RWPE1 (cell line): ENCODE measurements at regions not wholly inside any gene's neighbourhood (a gene's known extent, or its start where the extent isn't known, plus 50 kb on each side); places are given as distances from the start of the nearest gene placed in this dataset.

Experiments
- CTCF ChIA-PET: fragments of 350-600 bp; sonication (Branson Sonifier 250); formaldehyde crosslinking; extraction: SDS; loops from one replicate; lab custom pipeline; 2021; lab: Yijun Ruan, JAX
- POLR2A ChIA-PET: fragments of 400-600 bp; formaldehyde crosslinking; extraction: SDS; loops from one replicate; lab custom pipeline; 2020; ENCODE audit warnings: antibody characterized with exemption; ENCODE audit not compliant: low non-redundant PET; lab: Yijun Ruan, JAX
- DNase-seq: peaks from one replicate; pipeline ENCODE4 v3.0.0; 2012; ENCODE audit warnings: low spot score
- H3K27ac ChIP-seq: fragments of 450-650 bp; 2 replicates; pipeline ENCODE4 v1.5.1; 2017
- CTCF ChIP-seq: fragments of 450-650 bp; conservative IDR thresholded peaks from 2 replicates; pipeline ENCODE4 v1.5.1; 2017; ENCODE audit warnings: low read depth, mild to moderate bottlenecking

GRCh38 chr1:14324248-14324630, 274.2 kb upstream of the KAZN start:
- H3K27ac ChIP-seq, result no peak overlapping the region
- CTCF ChIA-PET, result no interaction called here
- DNase-seq, result no peak
- no peak for TF ChIP-seq CTCF
- POLR2A ChIA-PET, result no interaction called here

- POLR2A ChIA-PET, result no interaction called here
- no peak overlapping the region for H3K27ac ChIP-seq
- DNase-seq, result no peak
- CTCF ChIA-PET, result no interaction called here
- TF ChIP-seq CTCF, result no peak
Observed at GRCh38 chr1:14326857-14327256, 271.6 kb upstream of the KAZN start.

- CTCF ChIA-PET, result no interaction called here
- POLR2A ChIA-PET, result no interaction called here
- DNase-seq, result no peak
- TF ChIP-seq CTCF, result no peak
- no peak overlapping the region for H3K27ac ChIP-seq
Observed at GRCh38 chr1:14328685-14329084, 269.8 kb upstream of the KAZN start.

- H3K27ac ChIP-seq, result no peak overlapping the region
- POLR2A ChIA-PET, result no interaction called here
Observed at GRCh38 chr1:14332158-14332557, 266.3 kb upstream of the KAZN start.

GRCh38 chr1:14334336-14335176, 263.9 kb upstream of the KAZN start:
- ChIA-PET CTCF (no interaction called here), POLR2A (interaction anchor here (0.7 kb wide), 1 partner anchor 128 kb away, joined by 4 read pairs; no protein-coding TSS in a partner anchor)
- H3K27ac ChIP-seq, result no peak overlapping the region
- TF ChIP-seq CTCF, result no peak
- no peak for DNase-seq

More at GRCh38 chr1:14332158-14332557, 266.3 kb upstream of the KAZN start:
- TF ChIP-seq CTCF, result no peak
- DNase-seq, result no peak
- CTCF ChIA-PET, result no interaction called here

- CTCF ChIA-PET, result interaction anchor here (0.6 to 0.7 kb wide), 2 partner anchors 25 to 429 kb away, joined by 4 read pairs; no protein-coding TSS in a partner anchor
- TF ChIP-seq CTCF, result no peak
- no peak for DNase-seq
- H3K27ac ChIP-seq, result no peak overlapping the region
- POLR2A ChIA-PET, result no interaction called here
Observed at GRCh38 chr1:14338509-14338908, 260.0 kb upstream of the KAZN start.
